ENCODE measurements at regions not wholly inside any gene's neighbourhood (a gene's known extent, or its start where the extent isn't known, plus 50 kb on each side); places are given as distances from the start of the nearest gene placed in this dataset.

DNA sequence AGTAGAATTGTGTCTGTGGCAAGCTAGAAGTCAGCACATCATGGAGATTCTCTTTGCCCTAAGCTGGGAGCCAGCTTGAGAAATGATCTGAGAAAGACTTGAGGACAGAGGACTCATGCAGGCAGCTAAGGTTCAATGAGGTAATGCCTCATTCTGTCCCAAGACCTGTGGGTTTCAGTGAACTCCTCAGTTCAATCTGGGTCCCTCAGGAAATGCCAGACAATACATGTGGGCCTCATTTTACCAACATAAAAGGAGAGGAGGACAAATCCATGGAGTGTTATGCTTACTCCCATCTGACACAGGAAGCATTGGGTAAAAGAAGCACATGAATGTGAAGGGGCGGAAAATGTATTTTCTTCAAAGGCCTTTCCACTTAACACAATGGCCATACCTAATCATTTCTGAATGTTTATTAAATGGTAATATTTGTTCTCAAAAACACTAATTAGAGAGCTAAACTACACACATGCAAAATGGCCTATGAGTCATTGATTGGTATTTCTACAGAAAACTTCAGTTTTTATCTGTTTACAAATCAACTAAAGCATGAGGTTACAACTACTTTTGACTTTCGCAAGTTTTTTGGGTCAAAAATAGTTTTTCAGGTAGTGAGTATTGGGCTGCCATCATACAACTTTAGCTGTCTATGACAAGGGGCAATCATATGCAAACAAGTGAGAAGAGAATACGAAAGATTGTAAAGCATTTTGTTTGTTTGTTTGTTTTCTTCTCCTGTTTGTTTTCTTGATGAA lies 205.3 kb downstream of the CHRM2 start:
- TF ChIP-seq, protein P1, sequence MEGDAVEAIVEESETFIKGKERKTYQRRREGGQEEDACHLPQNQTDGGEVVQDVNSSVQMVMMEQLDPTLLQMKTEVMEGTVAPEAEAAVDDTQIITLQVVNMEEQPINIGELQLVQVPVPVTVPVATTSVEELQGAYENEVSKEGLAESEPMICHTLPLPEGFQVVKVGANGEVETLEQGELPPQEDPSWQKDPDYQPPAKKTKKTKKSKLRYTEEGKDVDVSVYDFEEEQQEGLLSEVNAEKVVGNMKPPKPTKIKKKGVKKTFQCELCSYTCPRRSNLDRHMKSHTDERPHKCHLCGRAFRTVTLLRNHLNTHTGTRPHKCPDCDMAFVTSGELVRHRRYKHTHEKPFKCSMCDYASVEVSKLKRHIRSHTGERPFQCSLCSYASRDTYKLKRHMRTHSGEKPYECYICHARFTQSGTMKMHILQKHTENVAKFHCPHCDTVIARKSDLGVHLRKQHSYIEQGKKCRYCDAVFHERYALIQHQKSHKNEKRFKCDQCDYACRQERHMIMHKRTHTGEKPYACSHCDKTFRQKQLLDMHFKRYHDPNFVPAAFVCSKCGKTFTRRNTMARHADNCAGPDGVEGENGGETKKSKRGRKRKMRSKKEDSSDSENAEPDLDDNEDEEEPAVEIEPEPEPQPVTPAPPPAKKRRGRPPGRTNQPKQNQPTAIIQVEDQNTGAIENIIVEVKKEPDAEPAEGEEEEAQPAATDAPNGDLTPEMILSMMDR (IDR thresholded peaks at IDR 0.05; ENCODE audit: borderline replicate concordance, extremely low read depth, low read length, poor library complexity, severe bottlenecking) = no peak
- TF ChIP-seq EZH2 (IDR thresholded peaks at IDR 0.05; ENCODE audit: borderline replicate concordance, low read depth, low read length, severe bottlenecking) = no peak
